Lung (tissue), 11 donors: ENCODE measurements at regions not wholly inside any gene's neighbourhood (a gene's known extent, or its start where the extent isn't known, plus 50 kb on each side); places are given as distances from the start of the nearest gene placed in this dataset.

Experiments used
- ATAC-seq: fragments of 200-7000 bp; cut with Tn5 transposase; one replicate; pipeline ENCODE4 v1.9.1; 2020; ENCODE audit warnings: moderate number of reproducible peaks; ENCODE audit not compliant: insufficient read depth, low FRiP score
- DNase-seq, 3 donors: peaks; one replicate each; pipeline ENCODE4 v3.0.0-alpha.2; 2013 to 2017
- H3K27ac ChIP-seq, 2 donors: one replicate each; pipeline ENCODE4 v1.5.1; 2013; ENCODE audit warnings: mild to moderate bottlenecking in 2 of 2, moderate library complexity in 2 of 2, control low read depth in 1 of 2, inconsistent platforms in 1 of 2, low read depth in 1 of 2, low read length in 1 of 2
- H3K27me3 ChIP-seq, 3 donors: one replicate each; pipeline ENCODE4 v1.5.1; 2013; ENCODE audit warnings: low read length in 2 of 3; ENCODE audit not compliant: control insufficient read depth in 3 of 3, insufficient read depth in 3 of 3
- H3K36me3 ChIP-seq, 4 donors: one replicate each; pipeline ENCODE4 v1.5.1; 2013; ENCODE audit warnings: low read length in 4 of 4, mild to moderate bottlenecking in 1 of 4, moderate library complexity in 1 of 4; ENCODE audit not compliant: control insufficient read depth in 4 of 4, insufficient read depth in 4 of 4
- H3K4me1 ChIP-seq, 5 donors: one replicate each; pipeline ENCODE4 v1.5.1; 2013; ENCODE audit warnings: low read length in 5 of 5, mild to moderate bottlenecking in 2 of 5, moderate library complexity in 1 of 5; ENCODE audit not compliant: control insufficient read depth in 5 of 5, insufficient read depth in 5 of 5
- H3K4me3 ChIP-seq: one replicate; pipeline ENCODE4 v1.5.1; 2013; ENCODE audit warnings: mild to moderate bottlenecking, control low read depth, moderate library complexity
- H3K9ac ChIP-seq, 2 donors: one replicate each; pipeline ENCODE4 v1.5.1; 2013; ENCODE audit warnings: low read length in 2 of 2, control low read depth in 1 of 2; ENCODE audit not compliant: insufficient read depth in 1 of 2
- H3K9me3 ChIP-seq, 4 donors: one replicate each; pipeline ENCODE4 v1.5.1; 2013; ENCODE audit warnings: low read length in 3 of 4, mild to moderate bottlenecking in 1 of 4, moderate library complexity in 1 of 4; ENCODE audit not compliant: control insufficient read depth in 4 of 4, insufficient read depth in 3 of 4
- CTCF ChIP-seq: IDR thresholded peaks from 2 replicates; pipeline ENCODE4 v1.5.1; 2012; ENCODE audit warnings: mild to moderate bottlenecking; ENCODE audit errors: control extremely low read depth, extremely low read depth
- WGBS, 2 donors: extraction: QIAGEN DNeasy Blood & Tissue Kit; methylation state at CpG; one replicate each; pipeline ENCODE4 v1.1.7; 2013; 5-methylcytosine and 5-hydroxymethylcytosine counted together
- donor health status: control.
- donor health status: control.
- donor health status: Bipolar disorder and iron deficiency.
- donor health status: healthy.
- donor health status: DM: yes; HTN: yes; CAD: no.

GRCh38 chr5:30620481-30621085, 572.9 kb upstream of the CDH6 start:
- no peak overlapping the region for H3K27ac ChIP-seq
- H3K4me1 ChIP-seq, result no peaks in the 10 kb centered on the region
- H3K9me3 ChIP-seq, result peaks cover 0 to 9% (median 3%) of the 10 kb centered on the region in 4 donors
- no peaks in the 10 kb centered on the region for H3K36me3 ChIP-seq
- TF ChIP-seq CTCF, result no peak
- DNase-seq (no peak), ATAC-seq (no peak)
- WGBS, 2 donors, result 77 to 85% methylated on average over 2 of the region's 2 CpGs
- no peaks in the 10 kb centered on the region for H3K27me3 ChIP-seq
- H3K4me3 ChIP-seq, result no peak overlapping the region
- no peak overlapping the region for H3K9ac ChIP-seq

GRCh38 chr5:30608501-30608900, 585.0 kb upstream of the CDH6 start:
- no peaks in the 10 kb centered on the region for H3K27me3 ChIP-seq
- H3K36me3 ChIP-seq, result no peaks in the 10 kb centered on the region
- no peak overlapping the region for H3K27ac ChIP-seq
- WGBS, 2 donors, result 81 to 82% methylated on average over 3 of the region's 3 CpGs
- H3K9me3 ChIP-seq, result peaks cover 0 to 3% (median 0%) of the 10 kb centered on the region in 4 donors
- peaks cover 0 to 6% (median 0%) of the 10 kb centered on the region in 5 donors for H3K4me1 ChIP-seq
- no peak for TF ChIP-seq CTCF
- ATAC-seq (no peak), DNase-seq (peak in 2 of 3 donors; percentile 75 to 88)
- no peak overlapping the region for H3K9ac ChIP-seq
- H3K4me3 ChIP-seq, result no peak overlapping the region

- no peaks in the 10 kb centered on the region for H3K36me3 ChIP-seq
- H3K27ac ChIP-seq, result no peak overlapping the region
- H3K9me3 ChIP-seq, result peaks cover 0 to 3% (median 0%) of the 10 kb centered on the region in 4 donors
- DNase-seq (no peak), ATAC-seq (no peak)
- peaks cover 0 to 6% (median 0%) of the 10 kb centered on the region in 5 donors for H3K4me1 ChIP-seq
- H3K4me3 ChIP-seq, result no peak overlapping the region
- no peak for TF ChIP-seq CTCF
- no peak overlapping the region for H3K9ac ChIP-seq
- WGBS, 2 donors, result 55 to 62% methylated on average over 3 of the region's 3 CpGs
- no peaks in the 10 kb centered on the region for H3K27me3 ChIP-seq
Measured at GRCh38 chr5:30607301-30607894, 586.1 kb upstream of the CDH6 start.
